Mesothelial cell of epicardium (in vitro differentiated cells): ENCODE measurements at regions not wholly inside any gene's neighbourhood (a gene's known extent, or its start where the extent isn't known, plus 50 kb on each side); places are given as distances from the start of the nearest gene placed in this dataset.

Experiments used
- DNase-seq, 2 experiments: peaks; one replicate each; pipeline ENCODE4 v3.0.0; 2021; ENCODE audit warnings: low spot score in 2 of 2; ENCODE audit not compliant: unreplicated experiment in 2 of 2
- H3K27ac Mint-ChIP-seq: 2 replicates; pipeline ENCODE4 v1.8.0; 2021; ENCODE audit warnings: mixed read lengths
- H3K27me3 Mint-ChIP-seq: 2 replicates; pipeline ENCODE4 v1.8.0; 2021; ENCODE audit warnings: low read depth, mixed read lengths
- H3K36me3 Mint-ChIP-seq: 2 replicates; pipeline ENCODE4 v1.8.0; 2021; ENCODE audit warnings: mixed read lengths
- H3K4me1 Mint-ChIP-seq: 2 replicates; pipeline ENCODE4 v1.8.0; 2021; ENCODE audit warnings: mixed read lengths
- H3K4me3 Mint-ChIP-seq: 2 replicates; pipeline ENCODE4 v1.8.0; 2021; ENCODE audit warnings: mild to moderate bottlenecking, moderate library complexity, mixed read lengths
- H3K9me3 Mint-ChIP-seq: 2 replicates; pipeline ENCODE4 v1.8.0; 2021; ENCODE audit warnings: mixed read lengths
- TF ChIP-seq, protein P1 (sequence below): fragments of 200-600 bp; sonication (generic); IDR thresholded peaks from one replicate; pipeline ENCODE4 v1.5.0; 2021; ENCODE audit warnings: antibody characterized with exemption; ENCODE audit not compliant: unreplicated experiment

DNA sequence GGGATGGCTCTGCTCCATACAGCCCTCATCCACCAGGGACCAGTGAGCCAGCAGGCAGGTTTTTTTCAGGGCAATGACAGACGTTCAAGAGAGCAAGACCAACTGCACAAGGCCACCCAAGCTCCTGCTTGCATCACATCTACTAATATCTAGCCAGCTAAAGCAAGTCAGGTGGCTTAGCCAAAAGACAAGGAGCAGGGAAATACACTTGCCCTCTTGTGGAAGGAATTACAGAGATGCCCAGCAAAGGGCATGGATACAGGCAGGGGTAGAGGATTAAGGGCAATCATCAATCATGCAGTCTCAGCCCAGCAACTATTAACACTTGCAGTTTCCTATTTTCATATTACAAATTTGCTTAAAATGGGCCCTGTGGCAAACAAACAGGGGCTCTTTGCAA, 81.5 kb upstream of the NTRK3 start:
- Mint-ChIP-seq H3K4me1 (no peaks in the 10 kb centered on the region), H3K9me3 (peaks cover 5% of the 10 kb centered on the region), H3K4me3 (no peak overlapping the region), H3K27ac (no peak overlapping the region), H3K27me3 (peaks cover 39% of the 10 kb centered on the region), H3K36me3 (no peaks in the 10 kb centered on the region)
- TF ChIP-seq, protein P1, sequence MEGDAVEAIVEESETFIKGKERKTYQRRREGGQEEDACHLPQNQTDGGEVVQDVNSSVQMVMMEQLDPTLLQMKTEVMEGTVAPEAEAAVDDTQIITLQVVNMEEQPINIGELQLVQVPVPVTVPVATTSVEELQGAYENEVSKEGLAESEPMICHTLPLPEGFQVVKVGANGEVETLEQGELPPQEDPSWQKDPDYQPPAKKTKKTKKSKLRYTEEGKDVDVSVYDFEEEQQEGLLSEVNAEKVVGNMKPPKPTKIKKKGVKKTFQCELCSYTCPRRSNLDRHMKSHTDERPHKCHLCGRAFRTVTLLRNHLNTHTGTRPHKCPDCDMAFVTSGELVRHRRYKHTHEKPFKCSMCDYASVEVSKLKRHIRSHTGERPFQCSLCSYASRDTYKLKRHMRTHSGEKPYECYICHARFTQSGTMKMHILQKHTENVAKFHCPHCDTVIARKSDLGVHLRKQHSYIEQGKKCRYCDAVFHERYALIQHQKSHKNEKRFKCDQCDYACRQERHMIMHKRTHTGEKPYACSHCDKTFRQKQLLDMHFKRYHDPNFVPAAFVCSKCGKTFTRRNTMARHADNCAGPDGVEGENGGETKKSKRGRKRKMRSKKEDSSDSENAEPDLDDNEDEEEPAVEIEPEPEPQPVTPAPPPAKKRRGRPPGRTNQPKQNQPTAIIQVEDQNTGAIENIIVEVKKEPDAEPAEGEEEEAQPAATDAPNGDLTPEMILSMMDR: no peak
- no peak for DNase-seq

DNA sequence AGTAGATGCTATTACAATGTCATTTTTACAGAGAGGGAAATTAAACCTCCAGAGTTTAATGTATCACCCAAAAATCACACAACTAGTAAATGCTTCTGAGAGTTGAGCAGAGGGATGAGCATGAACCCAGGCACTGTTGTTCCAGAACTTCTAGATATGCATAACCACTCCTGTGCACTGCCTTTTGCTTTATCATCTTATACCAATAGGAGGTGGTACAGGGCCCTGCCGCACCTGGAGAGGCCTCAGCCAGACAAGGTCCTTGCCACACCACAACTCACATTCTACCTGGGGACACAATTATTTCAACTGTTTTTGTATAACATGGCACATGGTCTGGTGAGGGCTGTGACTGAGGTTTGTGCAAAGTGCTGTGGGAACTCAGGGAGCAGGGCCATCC, 78.5 kb upstream of the NTRK3 start:
- Mint-ChIP-seq H3K36me3 (no peaks in the 10 kb centered on the region), H3K27me3 (peaks cover 52% of the 10 kb centered on the region), H3K27ac (no peak overlapping the region), H3K4me3 (no peak overlapping the region), H3K4me1 (no peaks in the 10 kb centered on the region), H3K9me3 (no peaks in the 10 kb centered on the region)
- DNase-seq: no peak
- TF ChIP-seq, protein P1: no peak

GRCh38 chr15:88334436-88334835, 77.9 kb upstream of the NTRK3 start:
- H3K4me1 Mint-ChIP-seq: no peaks in the 10 kb centered on the region
- no peaks in the 10 kb centered on the region for H3K36me3 Mint-ChIP-seq
- TF ChIP-seq, protein P1: no peak
- no peak overlapping the region for H3K27ac Mint-ChIP-seq
- H3K9me3 Mint-ChIP-seq: no peaks in the 10 kb centered on the region
- DNase-seq: no peak
- H3K27me3 Mint-ChIP-seq: peaks cover 55% of the 10 kb centered on the region
- no peak overlapping the region for H3K4me3 Mint-ChIP-seq

GRCh38 chr15:88331291-88331690, 74.8 kb upstream of the NTRK3 start:
- Mint-ChIP-seq H3K27me3 (peaks cover 64% of the 10 kb centered on the region), H3K4me1 (no peaks in the 10 kb centered on the region), H3K4me3 (no peak overlapping the region), H3K9me3 (no peaks in the 10 kb centered on the region), H3K27ac (no peak overlapping the region), H3K36me3 (no peaks in the 10 kb centered on the region)
- DNase-seq: peak in 1 of 2 experiments; percentile 64
- TF ChIP-seq, protein P1: peak; percentile 33

- TF ChIP-seq, protein P1: no peak
- Mint-ChIP-seq H3K9me3 (no peaks in the 10 kb centered on the region), H3K27ac (no peak overlapping the region), H3K4me3 (no peak overlapping the region), H3K4me1 (no peaks in the 10 kb centered on the region), H3K36me3 (no peaks in the 10 kb centered on the region), H3K27me3 (peaks cover 59% of the 10 kb centered on the region)
- no peak for DNase-seq
Observed at GRCh38 chr15:88326924-88327323, 70.4 kb upstream of the NTRK3 start.

DNA sequence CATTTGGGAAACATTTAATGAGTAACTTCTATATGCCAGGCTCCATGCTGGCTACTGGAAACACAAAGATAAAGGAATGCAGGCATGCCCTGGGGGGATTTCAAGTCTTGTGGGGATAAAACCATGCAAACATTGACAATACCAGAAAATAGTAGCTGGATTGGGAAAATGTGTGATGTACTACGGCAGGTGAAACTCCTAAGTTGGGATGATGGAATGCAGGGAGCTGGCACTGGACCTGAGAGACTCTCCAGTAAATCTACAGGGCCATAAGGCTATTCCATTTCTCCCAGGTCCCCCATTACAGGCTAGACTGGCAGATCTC, 68.2 kb upstream of the NTRK3 start:
- DNase-seq: no peak
- no peaks in the 10 kb centered on the region for H3K36me3 Mint-ChIP-seq
- no peak overlapping the region for H3K4me3 Mint-ChIP-seq
- H3K9me3 Mint-ChIP-seq: peaks cover 5% of the 10 kb centered on the region
- no peaks in the 10 kb centered on the region for H3K4me1 Mint-ChIP-seq
- TF ChIP-seq, protein P1: no peak
- no peak overlapping the region for H3K27ac Mint-ChIP-seq
- H3K27me3 Mint-ChIP-seq: peaks cover 62% of the 10 kb centered on the region
